ENCODE measurements at regions not wholly inside any gene's neighbourhood (a gene's known extent, or its start where the extent isn't known, plus 50 kb on each side); places are given as distances from the start of the nearest gene placed in this dataset.

DNA sequence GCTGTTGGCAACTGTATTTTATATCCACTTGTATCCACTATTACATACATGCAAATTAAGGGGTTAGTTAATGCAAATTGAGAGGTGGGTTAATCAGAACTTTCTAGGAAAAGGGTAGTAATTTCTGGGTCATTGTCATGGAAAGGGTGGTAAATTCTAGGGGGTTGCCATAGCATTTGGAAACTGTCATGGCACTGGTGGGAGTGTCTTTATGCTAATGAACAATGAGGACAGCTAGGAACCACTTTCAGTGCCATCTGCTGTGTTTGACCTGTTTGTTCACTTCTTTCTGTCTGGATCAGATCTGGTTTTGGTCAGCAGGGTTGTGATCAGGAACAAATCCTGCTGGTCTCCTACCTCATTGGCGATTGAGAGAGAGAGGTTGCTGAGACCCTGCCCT lies 283.3 kb upstream of the PRKCQ start:
- TF ChIP-seq EZH2 (IDR thresholded peaks at IDR 0.05; ENCODE audit: borderline replicate concordance, low read depth, low read length, severe bottlenecking) (no peak), MYC (IDR thresholded peaks at IDR 0.05; ENCODE audit: low read depth, low read length) (no peak), POLR2AphosphoS5 (IDR thresholded peaks at IDR 0.05; ENCODE audit: insufficient read depth, low read depth, low read length) (no peak)
- TF ChIP-seq, protein P1, sequence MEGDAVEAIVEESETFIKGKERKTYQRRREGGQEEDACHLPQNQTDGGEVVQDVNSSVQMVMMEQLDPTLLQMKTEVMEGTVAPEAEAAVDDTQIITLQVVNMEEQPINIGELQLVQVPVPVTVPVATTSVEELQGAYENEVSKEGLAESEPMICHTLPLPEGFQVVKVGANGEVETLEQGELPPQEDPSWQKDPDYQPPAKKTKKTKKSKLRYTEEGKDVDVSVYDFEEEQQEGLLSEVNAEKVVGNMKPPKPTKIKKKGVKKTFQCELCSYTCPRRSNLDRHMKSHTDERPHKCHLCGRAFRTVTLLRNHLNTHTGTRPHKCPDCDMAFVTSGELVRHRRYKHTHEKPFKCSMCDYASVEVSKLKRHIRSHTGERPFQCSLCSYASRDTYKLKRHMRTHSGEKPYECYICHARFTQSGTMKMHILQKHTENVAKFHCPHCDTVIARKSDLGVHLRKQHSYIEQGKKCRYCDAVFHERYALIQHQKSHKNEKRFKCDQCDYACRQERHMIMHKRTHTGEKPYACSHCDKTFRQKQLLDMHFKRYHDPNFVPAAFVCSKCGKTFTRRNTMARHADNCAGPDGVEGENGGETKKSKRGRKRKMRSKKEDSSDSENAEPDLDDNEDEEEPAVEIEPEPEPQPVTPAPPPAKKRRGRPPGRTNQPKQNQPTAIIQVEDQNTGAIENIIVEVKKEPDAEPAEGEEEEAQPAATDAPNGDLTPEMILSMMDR (IDR thresholded peaks at IDR 0.05; ENCODE audit: extremely low read depth in 1 of 2, insufficient read depth in 1 of 2, low read depth in 1 of 2, low read length in 2 of 2): no peak
